ENCODE measurements at regions not wholly inside any gene's neighbourhood (a gene's known extent, or its start where the extent isn't known, plus 50 kb on each side); places are given as distances from the start of the nearest gene placed in this dataset.
A peak's percentile ranks its signal among the peaks of the same experiment; 100 is the strongest.
"Not testable (repeated sequence)": the region's sequence is repeated elsewhere in the genome, so short reads cannot be mapped to it uniquely, and the experiment has no call there.

GRCh38 chr16:31581065-31581464 is 53.4 kb downstream of the AHSP start:
- DNase-seq: not testable (repeated sequence)

GRCh38 chr16:31601737-31602384 is 74.2 kb downstream of the AHSP start:
- not testable (repeated sequence) for DNase-seq

GRCh38 chr16:31618130-31618529 is 90.4 kb downstream of the AHSP start:
- no peak for DNase-seq

GRCh38 chr16:31636433-31636832 is 108.7 kb downstream of the AHSP start:
- DNase-seq: no peak

- DNase-seq: no peak
These were observed 113.6 kb downstream of the AHSP start for GRCh38 chr16:31641279-31641678.

- not testable (repeated sequence) for DNase-seq
These were observed 128.0 kb downstream of the AHSP start for GRCh38 chr16:31655674-31656073.

- DNase-seq: no peak
These were observed 137.2 kb downstream of the AHSP start for GRCh38 chr16:31664683-31665482.

- DNase-seq: no peak
These were observed 147.0 kb downstream of the AHSP start for GRCh38 chr16:31674686-31675085.

- DNase-seq: no peak
These were observed 149.0 kb downstream of the AHSP start for GRCh38 chr16:31676731-31677130.

GRCh38 chr16:31678649-31679325 is 151.1 kb downstream of the AHSP start:
- no peak for DNase-seq

GRCh38 chr16:31689331-31689730 is 161.6 kb downstream of the AHSP start:
- DNase-seq: not testable (repeated sequence)

GRCh38 chr16:31692338-31692737 is 164.6 kb downstream of the AHSP start:
- not testable (repeated sequence) for DNase-seq

GRCh38 chr16:31693733-31694132 is 166.0 kb downstream of the AHSP start:
- no peak for DNase-seq

GRCh38 chr16:31694461-31694860 is 166.8 kb downstream of the AHSP start:
- DNase-seq: no peak

- peak in 4 of 5 donors; percentile 43 to 91 (median 55) for DNase-seq
These were observed 168.0 kb downstream of the AHSP start for GRCh38 chr16:31695667-31696066.

GRCh38 chr16:31696968-31697743 is 169.5 kb downstream of the AHSP start:
- no peak for DNase-seq

GRCh38 chr16:31697744-31698125 is 170.0 kb downstream of the AHSP start:
- no peak for DNase-seq

GRCh38 chr16:31698901-31699300 is 171.2 kb downstream of the AHSP start:
- DNase-seq: no peak

GRCh38 chr16:31699601-31700000 is 171.9 kb downstream of the AHSP start:
- DNase-seq: no peak

GRCh38 chr16:31700200-31700529 is 172.5 kb downstream of the AHSP start:
- no peak for DNase-seq

GRCh38 chr16:31700530-31701388 is 172.8 kb upstream of the ZNF267 start:
- peak; percentile 61 to 83 (median 80) for DNase-seq

GRCh38 chr16:31701734-31702133 is 171.9 kb upstream of the ZNF267 start:
- DNase-seq: no peak

All from T-helper 1 cell (primary cell).